Loucy (cell line): ENCODE measurements at regions not wholly inside any gene's neighbourhood (a gene's known extent, or its start where the extent isn't known, plus 50 kb on each side); places are given as distances from the start of the nearest gene placed in this dataset.

Source experiments
- CTCF ChIP-seq: fragments of 200-600 bp; sonication (generic); conservative IDR thresholded peaks from 2 replicates; pipeline ENCODE4 v1.5.1; 2014; ENCODE audit warnings: mild to moderate bottlenecking, antibody characterized with exemption, low read length
- EZH2phosphoT487 ChIP-seq: fragments of 200-600 bp; IDR thresholded peaks from 2 replicates; pipeline ENCODE4 v1.6.1; 2018; ENCODE audit warnings: antibody characterized with exemption, mild to moderate bottlenecking, moderate library complexity, borderline replicate concordance

GRCh38 chr3:73804204-73804603 lies 179.5 kb upstream of the PDZRN3 start:
- TF ChIP-seq CTCF = no peak
- TF ChIP-seq EZH2phosphoT487 = no peak
